ENCODE measurements at regions not wholly inside any gene's neighbourhood (a gene's known extent, or its start where the extent isn't known, plus 50 kb on each side); places are given as distances from the start of the nearest gene placed in this dataset.

DNA sequence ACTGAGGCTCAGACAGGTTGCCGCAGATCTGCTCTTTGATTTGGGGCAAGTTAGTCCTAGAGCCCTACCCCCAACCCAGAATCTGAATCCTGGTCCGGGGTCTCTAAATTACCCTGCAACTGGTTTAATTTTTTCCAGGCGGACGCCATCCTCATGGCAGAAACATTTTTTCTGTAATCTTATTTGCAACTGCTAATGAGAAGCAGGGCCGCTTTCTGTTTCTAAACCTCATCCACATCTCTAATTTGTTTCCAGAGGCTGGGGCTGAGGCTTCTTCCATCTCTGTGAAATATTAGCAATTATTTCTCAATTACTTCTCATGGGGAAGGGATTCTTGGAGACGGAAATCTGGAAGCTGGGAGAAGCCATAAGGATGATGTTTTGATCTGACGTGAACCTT is 261.6 kb downstream of the RPS24 start:
- TF ChIP-seq, protein P1, sequence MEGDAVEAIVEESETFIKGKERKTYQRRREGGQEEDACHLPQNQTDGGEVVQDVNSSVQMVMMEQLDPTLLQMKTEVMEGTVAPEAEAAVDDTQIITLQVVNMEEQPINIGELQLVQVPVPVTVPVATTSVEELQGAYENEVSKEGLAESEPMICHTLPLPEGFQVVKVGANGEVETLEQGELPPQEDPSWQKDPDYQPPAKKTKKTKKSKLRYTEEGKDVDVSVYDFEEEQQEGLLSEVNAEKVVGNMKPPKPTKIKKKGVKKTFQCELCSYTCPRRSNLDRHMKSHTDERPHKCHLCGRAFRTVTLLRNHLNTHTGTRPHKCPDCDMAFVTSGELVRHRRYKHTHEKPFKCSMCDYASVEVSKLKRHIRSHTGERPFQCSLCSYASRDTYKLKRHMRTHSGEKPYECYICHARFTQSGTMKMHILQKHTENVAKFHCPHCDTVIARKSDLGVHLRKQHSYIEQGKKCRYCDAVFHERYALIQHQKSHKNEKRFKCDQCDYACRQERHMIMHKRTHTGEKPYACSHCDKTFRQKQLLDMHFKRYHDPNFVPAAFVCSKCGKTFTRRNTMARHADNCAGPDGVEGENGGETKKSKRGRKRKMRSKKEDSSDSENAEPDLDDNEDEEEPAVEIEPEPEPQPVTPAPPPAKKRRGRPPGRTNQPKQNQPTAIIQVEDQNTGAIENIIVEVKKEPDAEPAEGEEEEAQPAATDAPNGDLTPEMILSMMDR (IDR thresholded peaks at IDR 0.05): no peak
- TF ChIP-seq POLR2A (IDR thresholded peaks at IDR 0.05): no peak
